Renal cortex interstitium (tissue), 11 donors: ENCODE measurements at regions not wholly inside any gene's neighbourhood (a gene's known extent, or its start where the extent isn't known, plus 50 kb on each side); places are given as distances from the start of the nearest gene placed in this dataset.

Source experiments
- DNase-seq, 11 donors: peaks; one replicate each; pipeline ENCODE4 v3.0.0-alpha.2; 2013; ENCODE audit warnings: low read depth in 9 of 11, low spot score in 4 of 11; ENCODE audit errors: extremely low read depth in 1 of 11

- DNase-seq = no peak
Measured at GRCh38 chr9:99421369-99421768, 199.3 kb downstream of the SEC61B start.

GRCh38 chr9:99425124-99425523 lies 203.0 kb downstream of the SEC61B start:
- DNase-seq = no peak

GRCh38 chr9:99425923-99426842 lies 204.1 kb downstream of the SEC61B start:
- DNase-seq = no peak

DNA sequence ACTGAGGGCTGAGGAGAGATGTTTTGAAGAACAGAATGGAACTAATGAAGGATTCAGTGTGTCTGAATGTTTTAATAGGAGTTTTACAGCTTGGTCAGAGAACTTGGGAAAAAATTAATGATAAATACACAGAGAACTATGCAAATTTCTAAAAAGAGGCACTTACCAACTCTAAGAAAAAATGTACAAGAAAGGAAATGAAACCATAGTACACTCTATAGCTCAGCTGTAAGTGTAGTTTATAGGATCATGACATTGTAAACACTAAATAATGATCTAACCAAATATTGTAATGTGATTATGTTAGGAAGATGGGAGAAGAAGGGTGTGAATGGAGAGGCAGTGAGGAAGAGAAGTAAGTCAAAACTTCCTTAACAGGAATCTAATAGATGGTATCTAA lies 205.2 kb downstream of the SEC61B start:
- DNase-seq = no peak

- no peak for DNase-seq
Measured at GRCh38 chr9:99430301-99430700, 208.2 kb downstream of the SEC61B start.

DNA sequence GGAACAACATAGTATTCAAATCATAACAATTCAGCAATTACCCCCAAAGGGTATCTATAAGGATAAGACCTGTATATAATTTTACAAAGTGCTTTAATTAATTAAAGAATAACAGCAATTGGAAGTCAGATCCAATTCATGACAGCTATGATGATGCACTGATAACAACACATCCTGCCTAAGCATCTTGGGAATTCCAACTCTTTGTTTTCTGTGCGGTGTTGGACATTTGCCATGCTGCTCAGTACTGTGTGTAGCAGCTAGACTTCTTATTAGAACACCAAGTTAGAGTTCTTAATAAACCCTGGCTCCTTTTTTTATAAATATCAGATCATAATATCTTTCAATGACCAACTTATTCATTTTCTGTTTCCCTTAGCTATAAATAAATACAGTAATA lies 209.0 kb downstream of the SEC61B start:
- DNase-seq = peak in 5 of 11 donors; percentile 5 to 41 (median 19)

DNA sequence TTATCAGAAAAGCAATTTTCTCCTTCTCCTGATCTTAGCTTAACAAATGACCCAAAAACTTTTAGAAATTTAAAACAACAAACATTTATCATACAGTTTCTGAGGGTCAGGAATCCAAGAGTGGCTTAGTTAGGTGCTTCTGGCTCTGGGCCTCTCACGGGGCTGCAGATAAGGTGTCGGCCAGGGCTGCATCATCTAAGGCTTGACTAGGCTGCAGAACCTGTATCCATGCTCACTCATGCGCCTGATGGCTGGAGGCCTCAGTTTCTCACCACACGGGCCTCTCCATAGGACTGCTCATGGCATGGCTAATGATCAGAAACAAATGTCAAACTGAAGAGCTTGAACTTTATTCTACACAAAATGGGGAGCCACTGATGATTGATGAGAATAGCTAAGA lies 210.0 kb downstream of the SEC61B start:
- no peak for DNase-seq

DNA sequence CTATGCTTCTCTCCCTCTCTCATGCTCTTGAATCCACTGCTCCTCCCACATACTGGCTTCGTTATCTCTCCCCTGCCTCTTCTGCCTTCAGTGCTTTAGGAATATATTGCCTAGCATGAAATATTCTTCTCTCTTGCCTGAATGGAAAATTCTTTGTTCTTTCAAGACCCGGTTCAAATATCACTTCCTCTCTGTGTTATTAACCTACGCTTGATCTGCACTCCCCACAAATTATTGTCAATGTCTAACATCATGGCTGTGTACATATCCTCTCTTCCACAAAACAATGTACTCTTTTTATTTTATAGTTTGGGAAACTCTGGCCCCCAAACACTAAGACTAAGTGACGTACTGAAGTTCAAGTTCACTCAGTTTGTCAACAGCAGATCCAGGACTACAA lies 211.0 kb downstream of the SEC61B start:
- no peak for DNase-seq

DNA sequence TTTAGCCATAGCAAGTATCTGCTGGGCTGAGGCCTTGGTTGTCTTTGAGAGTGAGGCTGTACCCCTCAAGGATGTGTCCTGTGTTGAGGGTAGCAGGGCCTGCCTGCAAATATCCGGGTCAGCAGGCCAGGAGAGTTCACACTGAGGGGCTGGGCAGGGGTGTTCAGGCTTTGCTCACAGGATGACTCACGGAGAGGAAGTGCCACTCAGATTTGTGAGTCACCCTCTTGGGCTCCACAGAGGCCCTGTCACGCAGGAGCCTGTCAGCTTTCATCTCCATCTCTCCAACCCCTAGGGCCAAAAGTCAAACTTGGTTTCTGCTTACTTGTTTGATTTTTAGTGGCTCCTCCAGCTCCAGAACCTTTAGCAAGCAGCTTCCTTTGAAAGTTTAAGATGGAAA lies 211.5 kb downstream of the SEC61B start:
- DNase-seq = no peak

DNA sequence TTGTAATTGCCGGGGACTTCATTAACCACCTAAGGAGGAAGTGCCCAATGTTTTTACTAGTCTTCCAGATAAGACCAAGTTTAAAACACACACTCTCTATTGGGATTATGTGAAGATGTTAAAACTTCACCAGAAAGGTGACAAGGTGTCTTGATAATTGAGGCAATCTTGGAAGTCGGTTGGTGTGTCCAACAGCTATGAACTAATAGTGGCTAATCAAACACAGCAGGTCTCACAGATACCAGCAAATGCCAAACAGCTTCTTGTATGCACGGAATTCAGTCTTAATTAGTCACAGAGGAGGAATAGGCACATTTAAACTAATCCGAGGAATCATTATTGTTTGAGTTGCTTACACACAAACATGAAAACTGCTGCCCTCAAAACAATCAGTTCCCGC lies 214.5 kb downstream of the SEC61B start:
- no peak for DNase-seq

DNA sequence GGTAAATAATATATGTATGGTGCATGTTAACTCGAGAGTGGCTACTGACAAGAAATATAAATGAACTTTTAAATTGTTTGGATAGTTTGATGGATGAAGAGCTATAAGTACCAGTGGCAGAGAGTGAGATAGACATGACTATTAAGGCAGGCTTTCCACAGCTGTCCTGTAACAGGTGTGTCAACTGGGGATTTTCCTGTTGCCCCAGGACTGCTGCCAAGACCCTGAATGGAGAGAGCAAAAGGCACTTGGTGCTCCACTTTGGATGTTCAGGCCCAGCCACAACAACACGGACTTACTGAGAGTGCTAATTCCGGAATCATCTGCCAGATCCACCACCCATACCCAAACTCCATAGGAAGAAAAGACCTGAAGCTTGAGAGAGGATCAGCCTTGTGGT lies 215.1 kb downstream of the SEC61B start:
- no peak for DNase-seq

GRCh38 chr9:99438596-99438995 lies 216.5 kb downstream of the SEC61B start:
- DNase-seq = no peak

GRCh38 chr9:99441829-99442228 lies 219.7 kb downstream of the SEC61B start:
- no peak for DNase-seq

GRCh38 chr9:99445371-99445891 lies 223.3 kb downstream of the SEC61B start:
- DNase-seq = no peak

GRCh38 chr9:99445920-99446319 lies 223.8 kb downstream of the SEC61B start:
- no peak for DNase-seq

DNA sequence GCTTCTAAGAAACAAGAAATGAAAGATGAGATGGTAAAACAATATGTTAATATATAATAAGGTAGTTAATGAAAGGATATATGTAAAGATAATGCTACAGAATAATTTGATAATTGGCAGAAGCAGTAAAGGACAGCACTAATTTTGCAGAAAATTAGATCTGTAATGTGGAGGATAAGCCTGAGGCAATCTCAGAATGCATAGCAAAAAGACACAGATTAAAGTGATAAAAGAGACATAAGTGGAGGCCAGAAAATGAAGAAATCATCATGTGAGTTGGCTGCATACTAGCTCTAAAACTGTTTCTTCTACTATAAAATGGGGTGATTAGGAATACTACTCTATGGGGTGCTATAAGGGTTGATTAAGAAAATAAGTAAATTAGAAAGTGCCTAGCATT lies 225.9 kb downstream of the SEC61B start:
- DNase-seq = no peak

DNA sequence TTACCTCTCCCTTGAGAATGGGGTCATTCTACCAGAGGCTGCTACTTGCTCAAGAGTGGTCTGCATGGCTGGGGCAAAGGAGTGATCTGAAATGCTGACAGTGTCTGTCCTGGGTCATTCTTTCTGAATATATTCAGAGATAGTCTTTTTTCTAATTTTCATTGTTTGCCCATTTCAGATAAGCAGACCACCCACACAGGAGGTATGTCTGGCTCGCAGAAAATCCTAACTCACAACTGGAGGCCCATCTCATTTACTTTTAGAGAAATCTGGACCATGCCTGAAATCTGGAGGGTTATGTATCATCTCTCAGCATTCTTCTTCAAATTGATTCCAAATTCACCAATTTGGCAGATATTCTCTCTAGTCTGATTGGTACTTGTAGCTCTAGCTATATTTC lies 227.6 kb downstream of the SEC61B start:
- DNase-seq = no peak

DNA sequence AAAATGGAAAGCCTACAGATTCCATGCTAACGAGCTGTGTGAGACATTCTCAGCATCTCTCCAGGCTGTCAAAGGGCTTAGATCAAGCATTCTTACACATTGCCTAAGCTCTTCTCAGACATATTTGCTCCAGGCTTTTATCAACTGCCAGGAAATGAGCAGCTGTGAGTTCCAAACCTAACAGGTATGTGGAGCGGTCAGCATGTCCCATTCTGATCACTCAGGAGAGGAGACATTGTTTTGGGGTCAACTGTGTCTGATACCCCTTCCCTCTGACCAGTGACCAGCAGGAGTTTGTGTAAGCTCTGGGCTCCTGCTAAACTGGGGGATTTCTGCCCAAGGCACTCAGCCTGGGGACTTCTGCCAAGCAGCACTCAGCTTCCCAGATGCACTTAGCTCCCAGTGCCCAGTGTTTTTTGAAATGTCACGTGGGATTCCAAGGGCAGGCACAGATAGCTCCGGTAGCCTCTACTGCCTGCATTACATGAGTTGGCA lies 229.1 kb downstream of the SEC61B start:
- no peak for DNase-seq

GRCh38 chr9:99457406-99457805 lies 235.3 kb downstream of the SEC61B start:
- no peak for DNase-seq

- DNase-seq = no peak
Measured at GRCh38 chr9:99457981-99458380, 235.9 kb downstream of the SEC61B start.

- no peak for DNase-seq
Measured at GRCh38 chr9:99459919-99460318, 237.8 kb downstream of the SEC61B start.
